Ureter (tissue), 1 donor: ENCODE measurements at regions not wholly inside any gene's neighbourhood (a gene's known extent, or its start where the extent isn't known, plus 50 kb on each side); places are given as distances from the start of the nearest gene placed in this dataset.

Source experiments
- DNase-seq: peaks from one replicate; pipeline ENCODE4 v3.0.0-alpha.2; 2020; ENCODE audit warnings: low spot score
- donor health status: DM: yes; HTN: yes; CAD: no.

DNA sequence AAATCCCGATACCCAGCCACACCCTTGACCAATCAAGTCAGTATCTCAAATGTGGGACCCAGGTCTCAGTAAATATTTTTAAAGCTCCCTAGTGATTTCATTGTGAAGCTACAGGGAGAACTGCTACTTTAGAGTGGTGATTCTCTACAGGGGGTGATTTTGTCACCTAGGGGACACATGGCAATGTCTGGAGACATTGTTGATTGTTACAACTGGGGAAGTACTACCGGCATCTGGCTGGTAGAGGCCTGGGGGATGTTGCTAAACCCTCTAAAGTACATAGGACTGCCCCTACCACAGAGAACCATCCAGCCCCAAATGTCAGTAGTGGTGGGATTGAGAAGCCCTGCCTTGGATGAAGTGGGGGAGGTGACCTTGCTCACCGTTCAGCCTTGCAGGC, 152.9 kb downstream of the RPS24 start:
- no peak for DNase-seq

- no peak for DNase-seq
Measured at GRCh38 chr10:78187371-78187770, 153.7 kb downstream of the RPS24 start.

DNA sequence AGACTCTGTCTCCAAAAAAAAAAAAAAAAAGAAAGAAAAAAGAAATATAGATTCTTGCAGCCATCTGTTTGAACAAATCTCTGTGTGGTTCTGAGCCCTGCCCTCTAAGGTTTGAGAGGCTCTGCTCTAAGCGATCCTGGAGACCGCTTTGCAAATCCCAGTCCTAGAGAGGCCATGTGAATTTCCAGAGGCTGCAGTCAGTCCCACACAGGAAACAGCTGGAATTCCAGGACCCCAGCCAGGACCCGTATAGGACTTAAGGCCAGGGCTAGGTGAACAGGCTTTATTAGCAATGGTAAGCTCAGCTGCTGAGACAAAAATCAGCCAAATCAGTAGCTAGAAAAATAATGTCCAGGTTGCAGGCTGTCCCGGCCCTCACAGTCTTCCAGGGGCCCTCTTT, 154.8 kb downstream of the RPS24 start:
- DNase-seq: no peak

- DNase-seq: no peak
Measured at GRCh38 chr10:78190051-78190825, 156.6 kb downstream of the RPS24 start.

DNA sequence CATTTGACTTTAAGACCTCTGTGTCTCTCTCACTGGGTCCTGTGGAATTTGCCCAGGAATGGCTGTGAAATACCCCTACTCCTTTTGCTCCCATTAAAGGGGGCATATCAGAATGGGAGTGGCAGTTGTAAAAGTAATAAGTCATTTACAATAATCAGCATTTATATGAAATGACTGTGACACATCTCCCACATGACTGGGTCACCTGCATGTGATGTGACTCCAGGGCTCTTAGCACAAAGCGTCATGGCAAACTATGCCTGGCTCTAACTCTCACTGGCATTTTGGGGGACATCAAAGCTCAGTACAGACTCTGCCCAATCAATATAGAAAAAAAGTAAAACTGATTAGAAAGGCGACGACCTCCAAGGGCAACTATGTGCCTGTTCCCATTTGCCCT, 157.6 kb downstream of the RPS24 start:
- no peak for DNase-seq

DNA sequence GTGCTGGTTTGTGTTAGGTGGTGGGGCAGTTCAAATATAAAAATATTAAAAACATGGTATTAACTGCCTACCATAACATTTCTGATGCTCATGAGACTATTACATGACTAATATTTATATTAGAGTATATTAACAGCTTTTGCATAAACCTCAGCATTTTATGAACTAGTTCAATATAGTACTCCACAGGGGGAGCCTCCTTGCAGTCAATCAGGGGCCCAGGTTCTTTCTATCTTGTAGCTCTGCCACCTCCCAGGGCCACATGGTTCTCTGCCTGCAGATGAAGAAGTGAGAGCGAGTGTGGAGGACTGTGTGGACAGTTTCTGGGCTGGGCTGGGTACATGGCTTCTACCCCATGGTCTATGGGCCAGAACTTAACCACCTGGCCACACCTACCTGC, 159.5 kb downstream of the RPS24 start:
- no peak for DNase-seq

GRCh38 chr10:78194050-78194449, 160.4 kb downstream of the RPS24 start:
- DNase-seq: no peak

- no peak for DNase-seq
Measured at GRCh38 chr10:78194539-78195402, 161.1 kb downstream of the RPS24 start.

GRCh38 chr10:78196396-78196795, 162.7 kb downstream of the RPS24 start:
- DNase-seq: no peak

DNA sequence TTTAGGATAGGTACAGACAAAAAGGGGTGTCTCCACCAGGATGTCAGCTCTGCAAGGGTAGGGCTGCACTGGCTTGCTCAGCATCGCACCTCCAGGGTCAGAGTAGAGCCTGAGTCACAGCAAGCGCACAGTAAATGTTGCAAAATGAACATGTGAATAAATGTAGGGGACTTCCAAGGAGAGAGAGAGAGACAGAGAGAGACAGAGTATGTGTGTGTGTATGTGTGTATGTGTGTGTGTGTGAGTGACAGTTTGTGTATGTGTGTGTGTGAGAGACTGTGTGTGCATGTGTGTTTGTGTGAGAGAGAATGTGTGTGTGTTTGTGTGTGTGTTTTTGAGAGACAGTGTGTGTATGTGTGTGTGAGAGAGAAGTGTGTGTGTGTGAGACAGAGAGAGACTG, 163.3 kb downstream of the RPS24 start:
- no peak for DNase-seq

DNA sequence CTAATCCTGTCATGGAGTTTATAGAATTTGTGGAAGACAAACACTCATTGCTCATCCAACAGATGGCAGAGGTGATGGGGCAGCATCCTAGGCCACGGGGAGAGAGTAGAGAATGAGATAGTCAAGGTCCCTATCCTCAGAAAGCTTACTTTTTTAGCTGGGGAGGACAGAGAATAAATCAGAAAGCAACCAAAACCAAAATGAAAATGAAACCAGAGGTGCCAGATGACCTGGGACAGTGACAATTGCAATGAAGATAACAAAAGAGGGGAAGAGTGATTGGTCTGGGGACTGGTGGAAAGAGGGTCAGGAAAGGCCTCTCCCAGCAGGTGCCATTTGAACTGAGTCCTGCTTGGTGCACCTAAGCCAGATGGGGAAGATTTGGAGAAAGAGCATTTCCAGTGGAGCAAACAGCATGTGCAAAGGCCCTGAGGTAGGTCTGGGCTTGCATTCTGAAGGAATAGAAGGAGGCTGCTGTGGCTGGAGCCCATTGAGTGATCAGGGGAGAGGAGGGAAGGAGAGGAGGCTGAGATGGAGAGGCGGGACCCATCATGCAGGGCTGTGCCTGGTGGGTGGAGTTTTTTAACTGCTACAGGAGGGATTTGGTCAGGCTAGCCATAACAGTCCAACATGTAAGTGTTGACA, 164.1 kb downstream of the RPS24 start:
- no peak for DNase-seq

DNA sequence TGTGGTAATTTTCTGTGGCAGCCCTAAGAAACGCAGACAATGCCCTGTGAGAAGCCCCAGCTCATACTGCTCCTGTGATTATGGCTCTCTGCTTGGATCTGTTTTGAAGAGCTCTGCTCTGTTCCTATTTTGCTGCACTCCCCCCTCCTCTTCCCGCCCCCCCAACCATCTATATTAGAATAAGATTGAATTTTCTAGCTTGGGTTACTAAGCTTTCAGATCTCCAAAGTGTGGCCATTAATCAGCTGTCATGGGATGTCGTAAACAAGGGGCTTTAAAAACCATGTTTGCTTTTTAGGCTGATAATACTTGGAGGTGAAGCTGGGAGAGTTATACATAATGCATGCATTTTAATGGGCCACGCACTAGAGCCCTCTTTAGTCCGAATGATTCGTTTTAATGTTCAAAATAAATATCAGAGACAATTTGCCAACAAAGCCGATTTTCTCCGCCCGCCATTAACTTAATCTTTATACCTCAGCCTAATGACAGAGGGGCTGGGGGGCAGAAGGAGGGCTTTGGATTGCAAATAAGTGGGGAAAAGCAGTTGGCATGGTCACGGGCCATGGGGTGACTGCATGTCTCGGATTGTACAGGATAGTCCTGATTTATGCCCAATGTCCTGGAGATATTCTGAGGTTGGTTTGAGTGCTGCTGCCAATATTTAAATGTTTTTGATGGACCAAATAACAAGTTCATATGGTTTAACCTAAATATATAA, 165.5 kb downstream of the RPS24 start:
- no peak for DNase-seq

GRCh38 chr10:78199759-78200158, 166.1 kb downstream of the RPS24 start:
- DNase-seq: no peak

GRCh38 chr10:78200686-78201085, 167.0 kb downstream of the RPS24 start:
- no peak for DNase-seq

DNA sequence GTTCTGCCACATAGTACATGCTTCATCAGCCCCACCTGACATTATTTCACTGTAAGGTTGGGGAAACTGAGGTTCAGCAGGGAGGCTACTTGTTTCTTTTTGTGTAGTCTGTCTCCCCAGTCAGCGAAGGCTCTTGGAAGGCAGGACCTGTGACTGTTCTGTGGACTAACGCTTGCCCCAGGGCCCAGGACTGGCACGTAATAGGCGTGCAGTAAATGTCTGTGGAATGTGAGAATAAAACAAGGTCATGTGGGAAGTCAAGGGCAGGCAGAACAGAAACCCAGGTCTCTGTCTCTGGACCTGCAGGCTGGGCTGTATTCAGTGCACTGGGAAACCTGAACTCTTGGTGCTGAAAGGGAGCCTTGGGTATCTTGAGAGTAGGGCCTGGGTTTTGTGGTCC, 168.7 kb downstream of the RPS24 start:
- no peak for DNase-seq

- DNase-seq: no peak
Measured at GRCh38 chr10:78203915-78204818, 170.5 kb downstream of the RPS24 start.

GRCh38 chr10:78205457-78206016, 171.9 kb downstream of the RPS24 start:
- no peak for DNase-seq

GRCh38 chr10:78207216-78207615, 173.6 kb downstream of the RPS24 start:
- no peak for DNase-seq

DNA sequence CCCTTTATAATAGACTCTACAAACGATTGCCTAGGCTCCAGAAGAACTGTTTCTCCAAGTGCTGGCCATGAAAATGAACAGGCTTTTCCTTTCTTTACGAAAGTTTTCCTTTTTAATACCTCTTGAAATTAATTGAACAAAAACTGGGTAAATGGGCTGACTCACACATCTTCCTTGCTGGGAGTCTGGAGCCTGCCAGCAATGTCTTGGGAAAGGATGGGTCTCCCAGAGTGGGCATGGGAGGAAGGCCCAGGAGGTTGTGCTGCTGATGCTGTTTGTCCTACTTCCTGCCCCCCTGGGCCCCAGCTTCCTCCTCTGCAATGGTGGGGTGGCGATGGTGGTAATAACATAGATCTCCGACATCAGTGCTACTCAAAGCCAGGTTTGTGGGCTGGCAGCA, 174.1 kb downstream of the RPS24 start:
- no peak for DNase-seq

DNA sequence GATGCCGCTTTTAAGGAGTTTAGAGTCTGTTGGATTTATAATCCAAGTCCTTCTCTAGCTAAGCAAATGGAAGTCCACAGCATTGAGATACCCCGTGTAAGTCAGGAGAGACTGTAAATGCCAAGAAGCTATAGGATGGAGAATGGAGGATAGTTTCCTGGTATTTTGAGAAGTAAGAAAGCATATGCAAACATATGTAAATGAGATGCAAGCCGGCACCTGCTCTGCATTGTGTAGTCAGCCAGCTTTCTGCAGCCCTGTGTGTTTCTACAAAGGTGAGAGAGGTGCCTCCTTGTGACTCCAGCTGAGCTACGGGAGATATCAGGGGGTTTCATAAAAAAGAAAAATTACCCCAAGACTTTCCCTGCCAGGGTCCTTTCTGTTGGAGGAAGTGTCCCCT, 176.3 kb downstream of the RPS24 start:
- no peak for DNase-seq

DNA sequence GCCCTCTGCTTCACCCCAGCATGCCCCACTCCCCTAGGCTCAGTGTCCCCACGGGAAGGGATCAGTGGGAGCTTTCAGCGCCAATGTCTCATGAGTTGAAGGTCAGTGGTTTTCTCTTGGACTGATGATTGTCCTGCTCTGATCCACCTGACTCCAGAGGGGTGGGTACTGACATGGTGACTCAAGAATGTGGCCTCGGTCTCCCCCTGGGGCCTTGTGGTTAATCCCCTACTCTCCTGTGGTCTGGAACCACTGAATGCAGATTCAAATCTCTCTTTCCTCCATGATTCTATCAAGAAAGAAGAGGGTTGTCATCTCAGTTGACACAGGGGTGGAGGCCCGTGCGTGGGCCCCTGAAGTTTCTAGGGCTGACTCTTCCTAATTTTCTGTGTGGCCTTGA, 176.9 kb downstream of the RPS24 start:
- no peak for DNase-seq
